Gastrocnemius medialis (tissue), 4 donors: ENCODE measurements at regions not wholly inside any gene's neighbourhood (a gene's known extent, or its start where the extent isn't known, plus 50 kb on each side); places are given as distances from the start of the nearest gene placed in this dataset.

Source experiments
- CTCF ChIP-seq, 5 experiments: fragments of 450-650 bp in 3 of 5; fragments of 200-600 bp in 2 of 5; sonication (generic) in 2 of 5; IDR thresholded peaks in 4 of 5; conservative IDR thresholded peaks in 1 of 5; 1 replicate in 4 of 5; 2 replicates in 1 of 5; pipeline ENCODE4 v1.5.1; 2016 to 2019; ENCODE audit warnings: antibody characterized with exemption in 5 of 5, mild to moderate bottlenecking in 3 of 5, moderate library complexity in 3 of 5
- POLR2A ChIP-seq, 2 donors: fragments of 450-650 bp; IDR thresholded peaks; one replicate each; pipeline ENCODE4 v1.6.1; 2017; ENCODE audit warnings: antibody characterized with exemption in 2 of 2, mild to moderate bottlenecking in 2 of 2, moderate library complexity in 2 of 2

GRCh38 chr22:47231759-47232158 is 469.3 kb downstream of the TBC1D22A start:
- no peak for TF ChIP-seq CTCF (IDR thresholded peaks at IDR 0.05 in 4 of 5, conservative IDR thresholded peaks at IDR 0.05 in 1 of 5)
- no peak for TF ChIP-seq POLR2A (IDR thresholded peaks at IDR 0.05)
